H1 (cell line): ENCODE measurements at regions not wholly inside any gene's neighbourhood (a gene's known extent, or its start where the extent isn't known, plus 50 kb on each side); places are given as distances from the start of the nearest gene placed in this dataset.

ENCODE experiments used
- CTCF ChIA-PET: fragments of 300-600 bp; sonication (Branson Sonifier 250); formaldehyde crosslinking; loops from one replicate; lab custom pipeline; 2021; ENCODE audit not compliant: partially characterized antibody; lab: Charles Lee
- POLR2A ChIA-PET: fragments of 300-600 bp; sonication (Branson Sonifier 250); formaldehyde crosslinking; loops from one replicate; lab custom pipeline; 2021; ENCODE audit warnings: inconsistent platforms; ENCODE audit not compliant: partially characterized antibody; lab: Charles Lee
- DNase-seq, 2 experiments: peaks; one replicate each; pipeline versions ENCODE4 v3.0.0 to v3.0.0-alpha.2; 2010 to 2022; ENCODE audit warnings: low spot score in 2 of 2, low read depth in 1 of 2, mixed read lengths in 1 of 2
- FAIRE-seq: peaks from 2 replicates; lab custom pipeline; 2011; peaks lifted over from hg19 to GRCh38; lab: Jason Lieb, UNC
- H2AFZ ChIP-seq: 2 replicates; pipeline ENCODE4 v1.8.1; 2012; ENCODE audit warnings: low read length, inconsistent platforms
- H2AK5ac ChIP-seq: 2 replicates; pipeline ENCODE4 v1.6.1; 2013; ENCODE audit warnings: low read depth, low read length
- H2BK120ac ChIP-seq: replicated peaks from 2 replicates; pipeline ENCODE3; 2013; ENCODE audit warnings: low read depth, low read length, inconsistent platforms
- H2BK12ac ChIP-seq: 2 replicates; pipeline ENCODE4 v1.6.1; 2013; ENCODE audit warnings: low read depth, low read length
- H2BK15ac ChIP-seq: 2 replicates; pipeline ENCODE4 v1.6.1; 2013; ENCODE audit warnings: low read length
- H2BK20ac ChIP-seq: 2 replicates; pipeline ENCODE4 v1.6.1; 2013; ENCODE audit warnings: low read length
- H2BK5ac ChIP-seq: 2 replicates; pipeline ENCODE4 v1.6.1; 2013; ENCODE audit warnings: low read depth, low read length
- H3K14ac ChIP-seq: 2 replicates; pipeline ENCODE4 v1.6.1; 2013; ENCODE audit warnings: inconsistent platforms; ENCODE audit not compliant: insufficient read length
- H3K18ac ChIP-seq: 2 replicates; pipeline ENCODE4 v1.6.1; 2013; ENCODE audit warnings: low read length; ENCODE audit errors: extremely low read depth
- H3K23ac ChIP-seq: 2 replicates; pipeline ENCODE4 v1.6.1; 2013; ENCODE audit warnings: inconsistent platforms; ENCODE audit not compliant: insufficient read length
- H3K23me2 ChIP-seq: 2 replicates; pipeline ENCODE4 v1.6.1; 2013; ENCODE audit warnings: low read depth, low read length
- H3K27ac ChIP-seq: 2 replicates; pipeline ENCODE4 v1.6.1; 2011; ENCODE audit warnings: low read depth, low read length, inconsistent platforms
- H3K27me3 ChIP-seq, 4 experiments: replicated peaks in 1 of 4; 1 replicate in 1 of 4; 2 replicates in 3 of 4; pipeline versions ENCODE4 v1.6.1 to v1.8.1; 2011 to 2013; ENCODE audit warnings: low read length in 3 of 4, mild to moderate bottlenecking in 3 of 4, inconsistent platforms in 2 of 4, mixed read lengths in 2 of 4, moderate library complexity in 1 of 4; ENCODE audit not compliant: control insufficient read depth in 3 of 4, insufficient read depth in 3 of 4; ENCODE audit errors: extremely low read depth in 1 of 4
- H3K36me3 ChIP-seq, 4 experiments: 2 replicates each; pipeline versions ENCODE4 v1.6.1 to v1.8.1; 2011 to 2013; ENCODE audit warnings: mild to moderate bottlenecking in 4 of 4, low read length in 3 of 4, moderate library complexity in 2 of 4, control low read depth in 1 of 4, inconsistent platforms in 1 of 4; ENCODE audit not compliant: insufficient read depth in 4 of 4, control insufficient read depth in 2 of 4
- H3K4ac ChIP-seq: replicated peaks from 2 replicates; pipeline ENCODE3; 2013; ENCODE audit warnings: low read length, low read depth, mixed read lengths, inconsistent platforms; ENCODE audit not compliant: insufficient read length
- H3K4me1 ChIP-seq, 4 experiments: replicated peaks in 1 of 4; 1 replicate in 1 of 4; 2 replicates in 3 of 4; pipeline versions ENCODE4 v1.6.1 to v1.8.1; 2011 to 2013; ENCODE audit warnings: low read length in 3 of 4, inconsistent platforms in 2 of 4, mixed read lengths in 1 of 4; ENCODE audit not compliant: insufficient read depth in 4 of 4, control insufficient read depth in 3 of 4
- H3K4me2 ChIP-seq, 2 experiments: 2 replicates each; pipeline versions ENCODE4 v1.6.1 to v1.8.1; 2011 to 2013; ENCODE audit warnings: low read depth in 2 of 2, low read length in 2 of 2, control low read depth in 1 of 2, inconsistent platforms in 1 of 2, mild to moderate bottlenecking in 1 of 2; ENCODE audit not compliant: insufficient read depth in 1 of 2
- H3K4me3 ChIP-seq, 4 experiments: fragments of 200-600, 300-600 bp in 1 of 4; sonication (generic), shearing (Covaris generic), sonication (Bioruptor Twin) in 1 of 4; 2 replicates each; pipeline versions ENCODE4 v1.5.1 to v1.8.1; 2011 to 2016; ENCODE audit warnings: low read length in 4 of 4, low read depth in 3 of 4, control low read depth in 2 of 4, inconsistent platforms in 2 of 4, mild to moderate bottlenecking in 2 of 4, mixed read lengths in 1 of 4, moderate library complexity in 1 of 4; ENCODE audit not compliant: insufficient read depth in 2 of 4; ENCODE audit errors: extremely low read depth in 1 of 4
- H3K56ac ChIP-seq: replicated peaks from 2 replicates; pipeline ENCODE3; 2013; ENCODE audit warnings: low read depth, mild to moderate bottlenecking, mixed read lengths, low read length, inconsistent platforms; ENCODE audit not compliant: insufficient read length
- H3K79me1 ChIP-seq: 2 replicates; pipeline ENCODE4 v1.6.1; 2013; ENCODE audit warnings: low read depth, low read length, control low read depth
- H3K79me2 ChIP-seq, 2 experiments: 2 replicates each; pipeline versions ENCODE4 v1.6.1 to v1.8.1; 2012 to 2013; ENCODE audit warnings: low read length in 2 of 2, mild to moderate bottlenecking in 2 of 2, inconsistent platforms in 1 of 2; ENCODE audit not compliant: insufficient read depth in 2 of 2, control insufficient read depth in 1 of 2
- H3K9ac ChIP-seq, 4 experiments: replicated peaks in 1 of 4; 1 replicate in 1 of 4; 2 replicates in 3 of 4; pipeline versions ENCODE4 v1.6.1 to v1.8.1; 2011 to 2013; ENCODE audit warnings: low read depth in 3 of 4, low read length in 3 of 4, control low read depth in 2 of 4, mild to moderate bottlenecking in 2 of 4, moderate library complexity in 2 of 4, inconsistent platforms in 1 of 4; ENCODE audit errors: extremely low read depth in 1 of 4
- H3K9me3 ChIP-seq, 2 experiments: 2 replicates each; pipeline versions ENCODE4 v1.6.1 to v1.8.1; 2012 to 2013; ENCODE audit warnings: mild to moderate bottlenecking in 2 of 2, moderate library complexity in 2 of 2, control low read depth in 1 of 2, inconsistent platforms in 1 of 2, low read depth in 1 of 2, low read length in 1 of 2, mixed read lengths in 1 of 2; ENCODE audit not compliant: insufficient read depth in 2 of 2
- H4K20me1 ChIP-seq, 2 experiments: replicated peaks in 1 of 2; 2 replicates each; pipeline versions ENCODE3 to v1.8.1; 2011 to 2013; ENCODE audit warnings: inconsistent platforms in 2 of 2, low read length in 2 of 2, mild to moderate bottlenecking in 1 of 2; ENCODE audit not compliant: insufficient read depth in 2 of 2, control insufficient read depth in 1 of 2
- H4K5ac ChIP-seq: 2 replicates; pipeline ENCODE4 v1.6.1; 2013; ENCODE audit warnings: low read length, low read depth, mixed read lengths, inconsistent platforms; ENCODE audit not compliant: insufficient read length
- H4K8ac ChIP-seq: 2 replicates; pipeline ENCODE4 v1.8.0; 2013; ENCODE audit warnings: mild to moderate bottlenecking, moderate library complexity, low read length, inconsistent platforms; ENCODE audit not compliant: insufficient read depth; ENCODE audit errors: extremely low read depth
- H4K91ac ChIP-seq: replicated peaks from 2 replicates; pipeline ENCODE3; 2013; ENCODE audit warnings: low read length, mixed read lengths, inconsistent platforms; ENCODE audit not compliant: insufficient read length
- CTCF ChIP-seq, 3 experiments: IDR thresholded peaks; 1 replicate in 2 of 3; 2 replicates in 1 of 3; pipeline versions ENCODE4 v1.5.1 to v1.6.1; 2011; ENCODE audit warnings: low read length in 3 of 3, mild to moderate bottlenecking in 3 of 3, inconsistent platforms in 2 of 3, low read depth in 1 of 3, moderate library complexity in 1 of 3; ENCODE audit not compliant: insufficient read depth in 1 of 3; ENCODE audit errors: control extremely low read depth in 1 of 3
- RAD21 ChIP-seq, 2 experiments: IDR thresholded peaks in 1 of 2; conservative IDR thresholded peaks in 1 of 2; 2 replicates each; pipeline ENCODE4 v1.6.1; 2011; ENCODE audit warnings: low read depth in 2 of 2, low read length in 2 of 2, improper control_type of control experiment in 1 of 2, inconsistent platforms in 1 of 2, mild to moderate bottlenecking in 1 of 2, moderate library complexity in 1 of 2
- SAP30 ChIP-seq: fragments of 300-600 bp; sonication (generic); IDR thresholded peaks from 2 replicates; pipeline ENCODE4 v1.7.1; 2012; ENCODE audit warnings: low read length, moderate library complexity, mild to moderate bottlenecking, inconsistent platforms; ENCODE audit not compliant: insufficient read depth, insufficient replicate concordance
- TAF1 ChIP-seq: IDR thresholded peaks from 2 replicates; pipeline ENCODE4 v1.6.1; 2011; ENCODE audit warnings: mild to moderate bottlenecking, low read depth, low read length
- WGBS, 2 experiments: shearing (Covaris generic) in 1 of 2; methylation state at CpG; one replicate each; pipeline versions ENCODE4 v1.1.6 to v1.1.7; 2013 to 2015; ENCODE audit warnings: low lambda C conversion rate in 2 of 2, mixed read lengths in 2 of 2, inconsistent platforms in 1 of 2, low coverage in 1 of 2, missing lambda C conversion rate in 1 of 2; ENCODE audit not compliant: insufficient replicate concordance in 2 of 2, insufficient coverage in 1 of 2, insufficient read length in 1 of 2; ENCODE audit errors: extremely low coverage in 1 of 2, missing lambda C conversion rate in 1 of 2; 5-methylcytosine and 5-hydroxymethylcytosine counted together

GRCh38 chr10:34905200-34905927 is 90.3 kb upstream of the PARD3 start:
- DNase-seq (peak in 1 of 2 experiments; percentile 58), FAIRE-seq (no peak)
- Histone ChIP-seq H3K9me3 (no peaks in the 10 kb centered on the region), H3K36me3 (no peaks in the 10 kb centered on the region), H3K4me2 (no peak overlapping the region), H3K27ac (no peak overlapping the region), H3K79me2 (no peaks in the 10 kb centered on the region), H3K23ac (no peak overlapping the region), H2AFZ (peak overlapping the region; percentile 47; the same call in 1 of the 2 replicates), H4K5ac (no peak overlapping the region), H3K23me2 (no peaks in the 10 kb centered on the region), H3K4ac (no peak overlapping the region), H4K8ac (no peak overlapping the region), H3K4me3 (0 out of 8 replicates have a peak overlapping the region, but pooled peaks of 1 of the 4 experiments have one; percentile 3), H3K4me1 (peaks cover 4 to 13% (median 8%) of the 10 kb centered on the region in 4 experiments; a peak in 4 of 7 replicates), H4K91ac (no peak overlapping the region), H3K18ac (peak overlapping the region; percentile 22; the same call in 1 of the 2 replicates), H2BK12ac (no peak overlapping the region), H3K14ac (no peak overlapping the region), H2BK5ac (0 out of 2 replicates have a peak overlapping the region, but pooled peaks have one; percentile 4), H2BK20ac (no peak overlapping the region), H3K56ac (no peak overlapping the region), H3K27me3 (peaks cover 0 to 2% (median 0%) of the 10 kb centered on the region in 4 experiments; a peak in 1 of 7 replicates), H2BK15ac (no peak overlapping the region; the same call in 1 of the 2 replicates), H2BK120ac (peak overlapping the region; percentile 14), H3K79me1 (no peaks in the 10 kb centered on the region), H3K9ac (no peak overlapping the region), H4K20me1 (no peaks in the 10 kb centered on the region), H2AK5ac (no peak overlapping the region)
- ChIA-PET CTCF (interaction anchor here (0.6 to 1.9 kb wide), 9 partner anchors 12 to 582 kb away, joined by 3 to 5 read pairs (median 3); no protein-coding TSS in a partner anchor), POLR2A (interaction anchor here (1.9 kb wide), 1 partner anchor 53 kb away, joined by 5 read pairs; no protein-coding TSS in a partner anchor)
- 79% methylated on average over 9 of the region's 9 CpGs; no CpG with 5 or more reads in 1 of the 2 experiments for WGBS, 2 experiments
- TF ChIP-seq SAP30 = no peak
- peak; percentile 26 to 39 (median 35); a peak in 3 of 4 replicates for TF ChIP-seq CTCF (IDR thresholded peaks at IDR 0.05; ENCODE audit: control extremely low read depth in 1 of 3, insufficient read depth in 1 of 3, low read depth in 1 of 3, low read length in 3 of 3)
- TF ChIP-seq TAF1 = 0 out of 2 replicates have a peak, but pooled peaks have one; percentile 10
- peak; percentile 49 to 61 for TF ChIP-seq RAD21 (IDR thresholded peaks at IDR 0.05 in 1 of 2, conservative IDR thresholded peaks at IDR 0.05 in 1 of 2; ENCODE audit: low read depth in 2 of 2, low read length in 2 of 2)
